ENCODE measurements at regions not wholly inside any gene's neighbourhood (a gene's known extent, or its start where the extent isn't known, plus 50 kb on each side); places are given as distances from the start of the nearest gene placed in this dataset.

DNA sequence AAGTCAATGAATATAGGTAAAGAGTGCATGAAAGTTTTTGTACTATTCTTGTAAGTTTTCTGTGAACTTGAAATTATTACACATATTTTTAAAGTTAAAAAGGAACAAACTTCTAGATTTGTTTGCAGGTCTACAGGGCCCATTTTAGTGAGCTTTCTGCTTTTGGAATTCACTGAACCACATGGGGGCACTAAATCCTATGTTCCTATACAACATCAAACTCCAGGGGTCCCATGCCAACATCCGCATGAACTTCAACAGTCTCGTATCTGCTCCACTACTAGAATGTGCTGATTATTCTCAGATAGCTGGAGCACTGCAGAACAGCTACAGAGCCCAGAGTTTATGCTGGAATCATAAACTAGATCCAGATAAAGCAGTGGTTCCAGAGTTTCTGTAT is 347.9 kb upstream of the SPTLC3 start:
- TF ChIP-seq, protein P1, sequence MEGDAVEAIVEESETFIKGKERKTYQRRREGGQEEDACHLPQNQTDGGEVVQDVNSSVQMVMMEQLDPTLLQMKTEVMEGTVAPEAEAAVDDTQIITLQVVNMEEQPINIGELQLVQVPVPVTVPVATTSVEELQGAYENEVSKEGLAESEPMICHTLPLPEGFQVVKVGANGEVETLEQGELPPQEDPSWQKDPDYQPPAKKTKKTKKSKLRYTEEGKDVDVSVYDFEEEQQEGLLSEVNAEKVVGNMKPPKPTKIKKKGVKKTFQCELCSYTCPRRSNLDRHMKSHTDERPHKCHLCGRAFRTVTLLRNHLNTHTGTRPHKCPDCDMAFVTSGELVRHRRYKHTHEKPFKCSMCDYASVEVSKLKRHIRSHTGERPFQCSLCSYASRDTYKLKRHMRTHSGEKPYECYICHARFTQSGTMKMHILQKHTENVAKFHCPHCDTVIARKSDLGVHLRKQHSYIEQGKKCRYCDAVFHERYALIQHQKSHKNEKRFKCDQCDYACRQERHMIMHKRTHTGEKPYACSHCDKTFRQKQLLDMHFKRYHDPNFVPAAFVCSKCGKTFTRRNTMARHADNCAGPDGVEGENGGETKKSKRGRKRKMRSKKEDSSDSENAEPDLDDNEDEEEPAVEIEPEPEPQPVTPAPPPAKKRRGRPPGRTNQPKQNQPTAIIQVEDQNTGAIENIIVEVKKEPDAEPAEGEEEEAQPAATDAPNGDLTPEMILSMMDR (IDR thresholded peaks at IDR 0.05), result no peak
- no peak for TF ChIP-seq POLR2A (IDR thresholded peaks at IDR 0.05)
